Nucleus accumbens (tissue), 56 donors: ENCODE measurements at regions not wholly inside any gene's neighbourhood (a gene's known extent, or its start where the extent isn't known, plus 50 kb on each side); places are given as distances from the start of the nearest gene placed in this dataset.

Experiments used
- DNase-seq, 56 donors: peaks; one replicate each; lab custom pipeline; 2025; lab: John Stamatoyannopoulos, UW

GRCh38 chr2:145157036-145157675 is 637.2 kb upstream of the ZEB2 start:
- no peak for DNase-seq

- no peak for DNase-seq
These were observed 636.3 kb upstream of the ZEB2 start for GRCh38 chr2:145156199-145156598.

GRCh38 chr2:145155196-145155595 is 635.3 kb upstream of the ZEB2 start:
- DNase-seq = no peak

- no peak for DNase-seq
These were observed 634.8 kb upstream of the ZEB2 start for GRCh38 chr2:145154731-145155130.

- DNase-seq = no peak
These were observed 626.8 kb upstream of the ZEB2 start for GRCh38 chr2:145146691-145147090.

- no peak for DNase-seq
These were observed 624.3 kb upstream of the ZEB2 start for GRCh38 chr2:145144131-145144728.

- no peak for DNase-seq
These were observed 622.1 kb upstream of the ZEB2 start for GRCh38 chr2:145141981-145142380.

DNA sequence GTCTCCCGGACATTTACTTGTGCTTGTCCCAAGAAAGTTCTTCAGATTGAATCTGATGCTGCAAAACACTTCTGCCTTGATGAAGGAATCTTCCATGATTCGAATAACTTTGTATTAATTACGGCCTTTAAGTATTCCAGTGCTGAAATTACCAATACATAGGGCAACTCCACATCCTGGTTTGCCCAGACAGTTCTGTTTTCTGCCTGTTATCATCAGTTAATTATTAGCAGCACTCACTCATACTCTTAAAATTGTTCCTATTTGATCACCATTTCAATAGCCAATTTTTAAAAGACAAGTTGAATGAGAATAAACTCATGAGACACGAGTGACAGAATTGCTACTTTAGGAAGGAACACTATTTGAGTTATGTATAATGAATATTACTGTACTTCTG is 620.7 kb upstream of the ZEB2 start:
- no peak for DNase-seq

GRCh38 chr2:145138626-145139025 is 618.7 kb upstream of the ZEB2 start:
- DNase-seq = no peak

GRCh38 chr2:145137901-145138300 is 618.0 kb upstream of the ZEB2 start:
- no peak for DNase-seq

GRCh38 chr2:145137211-145137610 is 617.3 kb upstream of the ZEB2 start:
- no peak for DNase-seq

DNA sequence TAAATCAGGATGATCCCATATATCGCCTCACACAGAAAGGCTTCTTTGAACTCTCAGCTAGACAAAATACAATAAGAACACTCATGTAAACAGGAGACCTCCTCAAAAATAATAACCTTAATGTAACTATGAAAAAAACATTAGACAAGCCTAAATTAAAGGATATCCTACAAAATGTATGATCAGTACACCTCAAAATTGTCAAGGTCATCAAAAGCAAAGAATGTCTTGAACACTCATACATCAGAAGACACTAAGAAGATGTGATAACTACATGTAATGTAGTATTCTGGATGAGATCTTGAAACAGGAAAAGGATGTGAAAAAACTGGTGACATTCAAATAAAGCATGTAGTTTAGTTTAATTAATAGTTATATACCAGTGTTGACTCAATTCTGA is 616.8 kb upstream of the ZEB2 start:
- no peak for DNase-seq

DNA sequence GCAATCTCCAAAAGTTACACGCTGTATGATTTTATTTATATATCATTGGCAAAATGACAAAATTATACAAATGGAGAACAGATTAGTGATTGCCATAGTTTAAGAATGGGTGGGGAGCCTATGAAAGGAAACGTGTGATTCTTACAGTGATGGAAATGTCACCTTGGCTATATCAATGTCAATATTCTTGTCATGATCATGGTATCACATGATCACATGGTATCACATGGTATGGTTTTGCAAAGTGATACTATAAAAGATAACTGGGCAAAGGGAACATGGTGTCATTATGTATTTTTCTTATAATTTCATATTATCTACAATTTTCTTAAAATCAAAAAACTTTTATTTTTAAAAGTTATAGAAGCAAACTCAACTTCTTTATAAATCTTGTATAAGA is 606.2 kb upstream of the ZEB2 start:
- no peak for DNase-seq

- DNase-seq = no peak
These were observed 604.2 kb upstream of the ZEB2 start for GRCh38 chr2:145124085-145124484.

GRCh38 chr2:145123606-145124005 is 603.7 kb upstream of the ZEB2 start:
- peak in 5 of 56 donors; percentile 0 to 47 (median 2) for DNase-seq

DNA sequence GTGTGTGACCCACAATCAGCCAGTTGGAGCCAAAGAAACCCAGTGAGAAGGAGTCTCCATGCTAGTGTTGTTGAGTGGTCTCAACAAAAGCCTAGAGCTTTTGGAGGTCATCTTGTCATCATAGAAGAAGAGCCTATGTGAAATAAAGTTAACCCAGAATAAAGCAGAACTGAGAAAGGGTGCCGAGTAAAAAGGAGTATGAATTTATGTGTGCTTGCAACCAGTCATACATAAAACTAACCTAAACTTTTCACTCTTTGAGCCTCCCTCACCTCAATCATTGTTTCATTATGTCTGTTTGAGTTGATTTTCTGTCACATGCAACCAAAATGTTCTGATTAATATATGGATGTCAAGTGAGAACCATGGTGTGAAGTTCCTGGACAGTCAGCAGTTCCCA is 599.3 kb upstream of the ZEB2 start:
- DNase-seq = no peak

DNA sequence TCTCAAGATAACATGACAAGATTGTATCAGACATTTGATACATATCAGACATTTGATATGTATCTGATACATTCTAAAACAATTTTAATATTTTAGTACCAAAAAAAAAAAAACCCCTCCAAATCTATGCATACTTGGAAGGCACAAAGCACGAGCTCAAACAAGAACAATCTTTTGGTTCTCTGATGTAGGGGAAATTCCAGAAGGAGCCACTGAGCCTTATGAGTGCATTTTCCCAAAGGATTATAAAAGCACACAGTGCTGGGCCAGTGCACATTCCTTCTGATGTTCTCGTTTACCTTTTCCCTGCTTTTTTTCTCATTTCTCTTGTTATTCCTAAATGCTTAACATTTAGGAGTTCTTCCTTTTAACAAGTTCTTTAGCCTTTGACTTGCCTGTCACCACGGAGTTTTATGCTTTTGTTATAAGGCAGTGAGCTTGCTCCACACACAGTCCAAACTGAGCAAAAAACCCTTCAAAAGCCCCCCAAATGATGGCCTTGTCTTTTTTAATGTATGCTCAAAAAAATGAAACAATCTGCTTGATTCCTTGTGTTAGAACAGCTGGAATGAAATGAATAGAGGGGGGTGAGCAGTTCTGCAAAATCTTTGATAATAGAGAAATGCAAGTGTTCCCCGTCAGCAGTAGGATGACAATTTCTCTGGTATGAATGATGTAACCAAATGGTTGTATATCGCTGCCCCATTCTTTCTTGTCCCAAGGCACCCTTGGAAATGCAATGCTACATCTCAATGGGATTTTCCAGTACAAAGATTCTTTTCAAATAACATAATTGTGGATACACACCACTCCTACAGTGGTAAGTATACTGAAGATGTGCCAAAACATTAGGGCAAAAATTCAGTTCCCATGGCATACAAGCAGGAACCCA is 597.2 kb upstream of the ZEB2 start:
- no peak for DNase-seq

DNA sequence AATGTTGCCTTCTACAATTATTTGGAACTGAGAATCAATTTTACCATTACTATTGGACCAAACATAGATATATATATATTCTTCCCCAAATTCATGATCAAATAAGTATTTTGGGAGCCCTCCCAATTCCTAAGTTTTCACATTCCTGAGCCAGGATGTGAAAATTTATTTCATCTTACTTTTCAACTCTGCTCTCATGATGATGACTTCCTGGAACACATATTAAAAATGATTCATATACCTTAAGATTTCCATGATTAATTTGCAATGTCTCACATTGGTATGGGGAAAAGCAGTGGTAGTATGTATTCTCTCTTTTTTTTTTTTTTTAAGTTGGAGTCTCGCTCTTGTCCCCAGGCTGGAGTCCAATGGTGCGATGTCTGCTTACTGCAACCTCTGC is 596.1 kb upstream of the ZEB2 start:
- DNase-seq = no peak

GRCh38 chr2:145114726-145115125 is 594.8 kb upstream of the ZEB2 start:
- DNase-seq = no peak

DNA sequence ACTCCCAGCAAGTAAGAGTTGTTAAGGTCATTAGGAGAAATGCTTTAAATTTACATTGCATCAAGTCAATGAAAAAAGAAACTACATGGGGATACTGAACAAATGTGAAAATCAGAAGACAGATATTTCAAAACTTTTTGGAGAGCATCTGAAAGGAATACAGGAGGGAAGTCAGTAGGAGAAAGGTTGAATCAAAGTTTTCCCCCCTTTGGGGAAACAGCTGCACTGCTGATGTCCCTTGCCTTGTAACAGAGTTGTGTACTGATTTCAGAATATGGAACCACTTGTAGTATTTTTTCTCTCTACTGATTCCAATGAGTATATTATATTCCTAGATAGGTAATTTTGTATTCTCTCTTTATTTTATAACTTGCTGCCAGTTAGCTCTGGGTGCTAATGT is 592.5 kb upstream of the ZEB2 start:
- no peak for DNase-seq

- no peak for DNase-seq
These were observed 590.9 kb upstream of the ZEB2 start for GRCh38 chr2:145110668-145111356.
